NCI-H226 (cell line): ENCODE measurements at regions not wholly inside any gene's neighbourhood (a gene's known extent, or its start where the extent isn't known, plus 50 kb on each side); places are given as distances from the start of the nearest gene placed in this dataset.
"Not testable (repeated sequence)": the region's sequence is repeated elsewhere in the genome, so short reads cannot be mapped to it uniquely, and the experiment has no call there.

Experiments used
- DNase-seq: peaks from one replicate; pipeline ENCODE4 v3.0.0-alpha.2; 2015

DNA sequence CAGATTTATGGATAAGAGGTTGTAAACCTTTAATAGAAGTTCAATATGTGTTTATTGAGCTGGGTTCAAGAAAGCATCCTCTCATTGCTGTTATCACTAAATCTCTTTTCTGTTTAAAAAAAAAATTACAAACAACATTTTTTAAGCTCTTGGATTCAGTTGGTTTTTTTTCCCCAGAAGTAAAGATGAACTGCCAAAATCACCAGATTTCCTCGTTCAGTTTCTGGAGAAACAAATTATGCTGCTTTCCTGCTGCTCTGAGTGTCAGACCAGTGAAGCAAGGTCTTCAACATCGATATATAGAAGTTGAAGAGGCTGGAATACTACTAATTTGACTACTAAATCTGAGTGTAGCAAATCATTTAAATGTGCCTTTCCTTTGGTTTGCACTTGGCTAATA is 352.1 kb upstream of the IRAK1BP1 start:
- DNase-seq: no peak

DNA sequence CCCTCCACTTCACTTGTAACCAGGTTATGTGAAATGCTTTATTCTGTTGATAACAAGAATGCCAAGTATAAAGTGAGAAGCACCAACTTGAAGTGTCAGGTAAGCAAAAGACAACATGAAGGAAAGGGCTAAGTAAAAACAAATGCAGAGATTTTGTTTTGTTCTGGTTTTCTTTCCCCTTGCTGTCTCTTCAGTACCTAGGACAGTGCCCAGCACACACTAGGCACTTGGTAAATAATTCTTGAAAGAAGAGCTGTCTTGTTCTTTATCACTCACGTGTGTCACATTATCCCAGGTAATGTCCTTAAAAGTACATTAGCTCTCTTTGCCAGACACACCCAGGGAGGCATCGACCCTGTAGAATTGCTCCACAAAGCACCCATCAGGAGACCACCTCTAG is 350.0 kb upstream of the IRAK1BP1 start:
- no peak for DNase-seq

DNA sequence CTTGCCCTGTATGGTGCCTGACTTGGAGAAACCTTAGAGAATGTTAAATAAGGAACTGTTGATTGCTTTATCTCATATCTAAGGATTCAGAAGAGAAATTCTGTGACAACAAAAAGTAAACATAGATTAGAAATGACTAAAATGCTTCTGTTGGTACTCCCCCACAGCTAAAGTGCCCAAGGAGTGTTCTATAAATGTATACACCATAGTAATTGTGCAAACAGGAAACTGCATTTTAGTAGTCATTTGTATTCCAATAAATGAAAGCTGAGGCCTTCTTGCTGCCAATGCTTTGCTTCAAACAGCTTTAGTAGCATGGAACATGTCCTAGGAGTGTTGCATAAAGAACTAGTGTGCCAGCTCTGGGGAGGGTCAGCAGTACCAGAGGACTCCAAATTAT is 343.7 kb upstream of the IRAK1BP1 start:
- peak; percentile 29 for DNase-seq

- no peak for DNase-seq
These were observed 341.4 kb upstream of the IRAK1BP1 start for GRCh38 chr6:78525976-78526375.

DNA sequence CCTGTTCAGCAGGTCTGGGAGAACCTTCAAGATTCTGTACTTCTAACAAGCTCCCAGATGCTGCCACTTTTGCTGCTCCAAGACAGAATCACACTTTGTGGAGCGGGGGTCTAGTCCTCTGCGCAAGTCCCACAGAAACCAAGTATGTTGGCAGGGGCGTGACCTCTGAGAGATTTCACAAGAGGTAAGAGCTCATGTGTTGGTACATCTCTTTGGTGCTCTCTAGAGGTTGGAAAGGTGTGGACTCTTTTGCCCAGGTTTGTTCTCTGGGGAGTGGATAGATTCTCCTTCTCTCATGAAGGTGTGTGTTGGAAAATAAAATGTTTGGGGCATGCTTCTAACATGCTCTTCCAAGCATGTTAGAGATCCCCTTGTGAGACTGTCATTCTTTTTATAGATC is 340.9 kb upstream of the IRAK1BP1 start:
- DNase-seq: no peak

GRCh38 chr6:78528926-78529325 is 338.4 kb upstream of the IRAK1BP1 start:
- DNase-seq: no peak

DNA sequence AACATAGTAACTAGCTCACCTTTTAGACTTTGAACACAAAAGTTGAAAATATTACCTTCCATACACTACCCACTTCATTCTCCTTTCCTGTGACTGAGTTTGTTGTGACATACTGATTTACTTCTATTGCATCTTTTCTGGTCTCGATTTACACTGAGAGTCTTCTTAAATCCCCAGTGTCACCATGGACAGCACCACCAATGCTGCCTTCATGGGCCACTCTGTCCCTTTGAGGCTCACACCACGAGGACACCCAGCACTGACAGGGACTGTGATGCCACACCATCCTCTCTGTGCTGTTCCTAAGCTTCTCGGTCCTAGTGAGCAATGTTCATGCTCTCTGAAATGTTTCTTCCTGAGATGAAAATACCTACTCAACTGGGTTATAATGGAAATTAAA is 337.1 kb upstream of the IRAK1BP1 start:
- no peak for DNase-seq

- no peak for DNase-seq
These were observed 333.9 kb upstream of the IRAK1BP1 start for GRCh38 chr6:78533426-78533825.

DNA sequence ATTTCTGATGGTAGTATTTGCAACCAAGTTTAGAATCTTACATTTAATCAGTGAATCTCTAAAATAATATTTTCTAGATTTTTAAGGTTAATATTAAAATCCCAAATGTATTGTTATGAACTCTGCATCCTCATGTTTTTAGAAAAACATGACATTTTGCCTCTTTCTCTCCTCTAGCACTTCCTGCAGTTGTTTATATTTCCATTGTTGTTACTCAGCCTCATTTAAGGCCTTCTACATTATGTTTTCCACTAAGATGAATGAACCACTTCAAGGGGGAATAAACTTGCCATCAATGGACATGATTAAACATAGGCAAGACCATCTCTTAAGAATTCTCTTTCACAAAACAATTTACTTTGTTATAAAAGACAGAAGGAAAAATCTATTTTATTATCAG is 333.5 kb upstream of the IRAK1BP1 start:
- DNase-seq: no peak

DNA sequence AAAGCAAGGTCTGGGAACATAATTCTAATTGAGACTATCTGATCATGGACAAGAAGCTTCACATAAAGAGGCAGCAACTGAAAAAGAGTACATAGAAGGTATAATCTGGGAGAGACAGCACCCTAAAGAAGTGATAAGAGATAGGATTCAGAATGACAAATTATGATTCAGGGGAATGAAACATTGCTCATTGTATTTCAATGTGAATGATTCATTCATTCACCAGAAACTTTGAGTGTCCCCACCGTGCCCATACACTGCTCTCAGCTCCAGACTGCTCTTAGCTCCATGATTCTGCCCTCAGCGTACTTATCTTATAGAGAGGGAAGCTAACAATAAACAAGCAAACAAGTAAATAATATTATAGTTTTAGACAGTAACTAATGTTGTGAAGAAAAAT is 329.3 kb upstream of the IRAK1BP1 start:
- peak; percentile 68 for DNase-seq

GRCh38 chr6:78547636-78548035 is 319.7 kb upstream of the IRAK1BP1 start:
- DNase-seq: not testable (repeated sequence)

DNA sequence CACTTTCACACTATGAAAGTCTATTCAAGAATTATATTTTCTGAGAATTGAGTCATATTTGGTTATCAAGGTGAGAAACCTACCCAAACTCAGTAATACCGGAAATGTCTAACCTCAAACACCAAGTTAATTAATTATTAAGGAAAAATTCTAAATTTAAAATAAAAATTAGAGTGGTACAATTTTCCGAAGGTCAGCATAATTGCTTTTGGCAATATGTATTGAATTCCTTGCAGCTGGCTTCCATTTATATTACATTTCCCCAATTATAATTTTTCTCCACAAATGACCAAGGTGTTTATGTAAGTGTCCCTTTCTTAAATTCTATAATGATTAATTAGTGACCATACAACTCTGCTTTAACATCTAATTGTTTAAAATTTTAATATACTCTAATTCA is 316.0 kb upstream of the IRAK1BP1 start:
- no peak for DNase-seq

GRCh38 chr6:78552435-78552834 is 314.9 kb upstream of the IRAK1BP1 start:
- DNase-seq: no peak

GRCh38 chr6:78554341-78554740 is 313.0 kb upstream of the IRAK1BP1 start:
- DNase-seq: no peak

DNA sequence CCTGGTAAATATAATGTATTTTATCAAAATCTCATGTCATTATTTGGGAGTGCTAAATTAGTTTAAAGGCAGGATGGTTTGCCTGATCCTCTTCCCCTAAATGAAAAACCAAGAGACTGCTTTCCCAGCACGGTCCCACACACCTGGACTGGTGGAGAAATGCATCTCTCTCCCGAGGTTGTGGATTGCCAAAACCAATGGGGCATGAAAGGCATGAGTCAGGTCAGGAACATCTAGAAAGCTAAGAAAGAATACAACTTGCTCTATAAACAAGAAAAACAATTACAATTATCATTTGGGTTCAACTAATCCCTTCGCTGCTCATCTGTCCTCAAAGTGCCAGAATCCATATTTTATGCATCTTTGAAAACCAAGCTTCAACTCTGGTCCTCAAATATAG is 308.3 kb upstream of the IRAK1BP1 start:
- no peak for DNase-seq

GRCh38 chr6:78561015-78561414 is 306.3 kb upstream of the IRAK1BP1 start:
- DNase-seq: peak; percentile 47

DNA sequence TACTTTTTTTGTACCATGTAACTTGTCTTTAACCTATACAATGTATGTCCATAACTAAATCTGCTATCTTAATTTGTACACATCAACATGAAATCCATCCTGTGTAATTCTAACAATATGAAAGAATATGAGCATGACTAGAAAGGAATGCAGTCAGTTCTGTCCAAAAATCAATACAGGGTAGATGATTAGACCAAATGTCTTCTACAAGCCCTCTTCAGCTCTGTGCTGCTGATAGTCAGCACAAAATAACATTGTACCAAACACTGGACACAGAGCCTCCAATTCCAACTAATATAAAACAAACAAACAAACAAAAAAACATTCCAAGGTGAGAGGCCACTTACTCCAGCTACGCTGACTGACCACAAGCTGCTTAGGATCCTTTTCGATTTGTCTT is 301.4 kb upstream of the IRAK1BP1 start:
- no peak for DNase-seq

DNA sequence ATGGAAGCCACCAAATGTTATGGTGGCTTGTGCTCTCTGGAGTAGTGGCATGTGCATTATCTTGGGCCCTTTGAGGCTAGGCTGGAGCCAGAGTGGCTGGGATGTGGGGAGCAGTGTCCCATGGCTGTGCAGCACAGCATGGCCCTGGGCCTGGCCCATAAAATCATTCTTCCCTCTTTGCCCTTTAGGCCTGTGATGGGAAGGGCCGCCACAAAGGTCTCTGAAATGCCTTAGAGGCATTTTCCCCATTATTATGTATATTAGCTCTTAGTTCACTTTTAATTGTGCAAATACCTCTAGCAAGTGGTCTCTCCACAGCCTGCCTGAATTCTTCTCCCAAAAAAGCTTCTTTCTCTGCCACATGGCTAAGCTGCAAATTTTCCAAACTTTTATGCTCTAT is 297.3 kb upstream of the IRAK1BP1 start:
- no peak for DNase-seq

DNA sequence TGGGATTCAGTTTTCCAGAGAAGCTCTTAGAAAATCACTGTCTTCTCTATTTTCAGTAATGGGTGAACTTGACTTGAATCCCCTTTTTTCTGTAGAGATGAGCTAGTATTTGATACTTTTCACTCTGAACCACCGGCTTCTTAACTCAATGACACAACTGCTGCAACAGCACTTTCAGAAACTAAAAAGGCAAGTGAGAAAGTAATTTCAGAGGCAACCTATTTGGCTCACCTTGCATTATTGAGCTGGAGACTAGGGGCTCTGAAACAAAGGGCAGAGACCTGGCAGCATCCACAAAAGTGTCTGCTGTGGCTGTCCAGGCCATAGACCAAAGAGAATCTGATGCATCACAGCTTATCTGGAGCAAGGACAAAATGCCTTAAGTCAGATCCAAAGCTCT is 289.8 kb upstream of the IRAK1BP1 start:
- no peak for DNase-seq

GRCh38 chr6:78578430-78578829 is 288.9 kb upstream of the IRAK1BP1 start:
- no peak for DNase-seq

- no peak for DNase-seq
These were observed 286.4 kb upstream of the IRAK1BP1 start for GRCh38 chr6:78580923-78581322.

GRCh38 chr6:78583079-78583478 is 284.3 kb upstream of the IRAK1BP1 start:
- no peak for DNase-seq

- DNase-seq: no peak
These were observed 277.9 kb upstream of the IRAK1BP1 start for GRCh38 chr6:78589436-78589835.

DNA sequence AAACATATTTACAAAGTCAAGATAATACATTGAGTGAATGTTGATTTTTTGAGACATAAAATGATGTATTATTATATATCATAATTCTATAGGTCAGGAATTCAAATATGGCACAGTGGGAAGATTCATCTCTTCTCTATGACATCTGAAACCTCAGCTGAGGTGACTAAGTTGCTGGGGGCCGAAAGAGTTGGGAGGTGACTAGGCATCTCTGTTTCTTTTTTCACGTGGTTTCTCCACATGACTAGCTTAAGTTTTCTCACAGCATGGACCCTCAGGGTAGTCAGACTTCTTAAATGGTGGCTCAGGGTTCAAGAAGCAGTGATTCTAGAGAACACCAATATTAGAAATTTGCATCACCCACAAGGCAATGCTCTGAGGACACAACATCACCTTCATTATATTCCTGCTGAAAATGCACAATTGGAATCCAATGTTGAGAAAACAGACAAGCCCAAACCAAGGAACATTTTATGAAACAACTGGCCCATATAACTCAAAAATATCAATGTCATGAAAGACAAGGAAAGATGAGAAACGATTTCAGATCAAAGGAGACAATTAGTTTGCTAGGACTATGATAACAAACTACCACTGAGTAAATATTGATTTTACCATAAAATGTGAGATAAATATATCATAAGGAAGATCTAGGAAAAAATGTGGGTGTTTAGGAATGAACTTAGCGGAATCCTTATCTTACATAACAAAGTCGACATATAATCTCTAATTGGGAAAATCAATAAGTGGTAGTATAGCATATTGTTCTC is 273.3 kb upstream of the IRAK1BP1 start:
- DNase-seq: no peak

DNA sequence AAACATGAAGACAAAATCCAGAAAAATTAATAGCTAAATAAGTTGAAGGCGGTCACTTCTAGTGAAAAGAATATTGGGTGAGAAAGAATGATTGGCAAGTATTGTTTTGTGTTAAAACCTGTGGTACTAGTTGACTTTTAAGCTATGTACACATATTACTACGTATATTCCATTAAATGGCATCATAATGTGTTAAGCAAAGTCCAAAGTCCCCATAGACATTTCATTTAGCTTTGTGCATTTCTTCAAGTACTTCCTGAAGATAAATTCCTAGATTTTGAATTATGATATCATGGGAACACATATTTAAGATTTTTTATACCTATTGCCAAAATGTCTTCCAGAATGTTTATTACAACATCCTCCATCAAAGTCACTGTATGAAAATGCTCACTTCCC is 272.7 kb upstream of the IRAK1BP1 start:
- no peak for DNase-seq
